IMR-90 (cell line): ENCODE measurements at regions not wholly inside any gene's neighbourhood (a gene's known extent, or its start where the extent isn't known, plus 50 kb on each side); places are given as distances from the start of the nearest gene placed in this dataset.
A peak's percentile ranks its signal among the peaks of the same experiment; 100 is the strongest.

Source experiments
- ATAC-seq: fragments of 200-7000 bp; cut with Tn5 transposase; 2 replicates; pipeline ENCODE4 v1.9.1; 2020; ENCODE audit warnings: low read depth, mild to moderate bottlenecking, moderate library complexity
- BruUV-seq: library from RNA; stranded (reverse); fragments of 400-500 nt; replicated peaks from 2 replicates; lab custom pipeline; 2021; lab: Mats Ljungman, UMichigan
- CTCF ChIA-PET: fragments of 300-600 bp; formaldehyde crosslinking; extraction: SDS; loops from one replicate; lab custom pipeline; 2021; ENCODE audit warnings: antibody characterized with exemption; lab: Yijun Ruan, JAX
- POLR2A ChIA-PET: fragments of 300-600 bp; sonication (Branson Sonifier 250); formaldehyde crosslinking; loops from one replicate; lab custom pipeline; 2022; ENCODE audit warnings: antibody characterized with exemption; ENCODE audit not compliant: unreplicated experiment; lab: Charles Lee
- DNase-seq: peaks from one replicate; pipeline ENCODE4 v3.0.0; 2013
- H2AFZ ChIP-seq: replicated peaks from 2 replicates; pipeline ENCODE3; 2013; ENCODE audit warnings: low read length, mild to moderate bottlenecking; ENCODE audit not compliant: poor library complexity
- H2AK5ac ChIP-seq: 2 replicates; pipeline ENCODE4 v1.6.1; 2013; ENCODE audit warnings: low read depth, low read length, inconsistent platforms
- H2AK9ac ChIP-seq: replicated peaks from 2 replicates; pipeline ENCODE3; 2013; ENCODE audit warnings: mild to moderate bottlenecking, low read depth, low read length, moderate library complexity; ENCODE audit not compliant: poor library complexity
- H2BK120ac ChIP-seq: 2 replicates; pipeline ENCODE4 v1.6.1; 2013; ENCODE audit warnings: low read depth, low read length, inconsistent platforms
- H2BK15ac ChIP-seq: 3 replicates; pipeline ENCODE4 v1.6.1; 2013; ENCODE audit warnings: low read depth, low read length, inconsistent platforms
- H2BK20ac ChIP-seq: 2 replicates; pipeline ENCODE4 v1.6.1; 2013; ENCODE audit warnings: low read depth, mild to moderate bottlenecking, inconsistent platforms, low read length, moderate library complexity
- H2BK5ac ChIP-seq: 2 replicates; pipeline ENCODE4 v1.6.1; 2013; ENCODE audit warnings: mild to moderate bottlenecking, low read depth, low read length, inconsistent platforms; ENCODE audit not compliant: poor library complexity, severe bottlenecking
- H3K14ac ChIP-seq: replicated peaks from 2 replicates; pipeline ENCODE4 v1.6.1; 2013; ENCODE audit warnings: low read depth, low read length, inconsistent platforms
- H3K18ac ChIP-seq: 2 replicates; pipeline ENCODE4 v1.6.1; 2013; ENCODE audit warnings: low read depth, low read length, control low read depth
- H3K23ac ChIP-seq: 2 replicates; pipeline ENCODE4 v1.6.1; 2013; ENCODE audit warnings: low read depth, low read length, inconsistent platforms
- H3K27ac ChIP-seq: 2 replicates; pipeline ENCODE4 v1.5.1; 2013; ENCODE audit warnings: mild to moderate bottlenecking, control low read depth, low read length; ENCODE audit not compliant: insufficient read depth
- H3K27me3 ChIP-seq: 2 replicates; pipeline ENCODE4 v1.6.1; 2013; ENCODE audit warnings: low read length; ENCODE audit not compliant: control insufficient read depth, insufficient read depth
- H3K36me3 ChIP-seq: 2 replicates; pipeline ENCODE4 v1.6.1; 2013; ENCODE audit warnings: low read length, mixed read lengths; ENCODE audit not compliant: control insufficient read depth, insufficient read depth
- H3K4ac ChIP-seq: 2 replicates; pipeline ENCODE4 v1.6.1; 2013; ENCODE audit warnings: low read depth, low read length, inconsistent platforms
- H3K4me1 ChIP-seq: 2 replicates; pipeline ENCODE4 v1.6.1; 2013; ENCODE audit warnings: low read length, mixed read lengths; ENCODE audit not compliant: control insufficient read depth, insufficient read depth
- H3K4me2 ChIP-seq: 2 replicates; pipeline ENCODE4 v1.6.1; 2013; ENCODE audit warnings: low read depth, mild to moderate bottlenecking, control low read depth, low read length, moderate library complexity
- H3K4me3 ChIP-seq: 2 replicates; pipeline ENCODE4 v1.5.1; 2013; ENCODE audit warnings: low read depth, mild to moderate bottlenecking, control low read depth, low read length, moderate library complexity; ENCODE audit not compliant: insufficient read depth
- H3K56ac ChIP-seq: 2 replicates; pipeline ENCODE4 v1.6.1; 2013; ENCODE audit warnings: low read length, inconsistent platforms; ENCODE audit not compliant: insufficient read depth; ENCODE audit errors: extremely low read depth
- H3K79me1 ChIP-seq, 2 experiments: 2 replicates each; pipeline ENCODE4 v1.6.1; 2013; ENCODE audit warnings: low read length in 2 of 2, inconsistent platforms in 1 of 2, low read depth in 1 of 2
- H3K9ac ChIP-seq: 2 replicates; pipeline ENCODE4 v1.6.1; 2013; ENCODE audit warnings: low read depth, low read length, control low read depth
- H3K9me1 ChIP-seq: 2 replicates; pipeline ENCODE4 v1.6.1; 2013; ENCODE audit warnings: low read length, inconsistent platforms; ENCODE audit not compliant: insufficient read depth
- H3K9me3 ChIP-seq: 2 replicates; pipeline ENCODE4 v1.6.1; 2013; ENCODE audit warnings: low read length; ENCODE audit not compliant: control insufficient read depth, insufficient read depth
- H4K20me1 ChIP-seq: 2 replicates; pipeline ENCODE4 v1.6.1; 2013; ENCODE audit warnings: low read length, inconsistent platforms; ENCODE audit not compliant: insufficient read depth
- H4K5ac ChIP-seq: 2 replicates; pipeline ENCODE4 v1.6.1; 2013; ENCODE audit warnings: mild to moderate bottlenecking, low read depth, low read length, control low read depth
- H4K8ac ChIP-seq, 2 experiments: 2 replicates each; pipeline ENCODE4 v1.6.1; 2013; ENCODE audit warnings: low read depth in 2 of 2, low read length in 2 of 2, control low read depth in 1 of 2, inconsistent platforms in 1 of 2
- H4K91ac ChIP-seq: 2 replicates; pipeline ENCODE4 v1.6.1; 2013; ENCODE audit warnings: low read depth, low read length, inconsistent platforms; ENCODE audit not compliant: insufficient read depth
- BHLHE40 ChIP-seq: fragments of 150-350 bp; IDR thresholded peaks from 2 replicates; pipeline ENCODE4 v1.6.1; 2016; ENCODE audit warnings: mild to moderate bottlenecking, low read depth, low read length
- CEBPB ChIP-seq: IDR thresholded peaks from 2 replicates; pipeline ENCODE4 v1.6.1; 2012; ENCODE audit warnings: low read depth, low read length, improper control_type of control experiment
- FOS ChIP-seq: fragments of 150-350 bp; IDR thresholded peaks from 2 replicates; pipeline ENCODE4 v1.6.1; 2016; ENCODE audit warnings: low read depth, low read length
- MAFK ChIP-seq: IDR thresholded peaks from 2 replicates; pipeline ENCODE4 v1.6.1; 2012; ENCODE audit warnings: low read depth, low read length, improper control_type of control experiment
- MAZ ChIP-seq: IDR thresholded peaks from 2 replicates; pipeline ENCODE4 v1.6.1; 2012; ENCODE audit warnings: low read depth, mild to moderate bottlenecking, low read length, improper control_type of control experiment, moderate library complexity, borderline replicate concordance
- MXI1 ChIP-seq: IDR thresholded peaks from 2 replicates; pipeline ENCODE4 v1.6.1; 2012; ENCODE audit warnings: low read depth, mild to moderate bottlenecking, low read length, moderate library complexity, borderline replicate concordance
- NFE2L2 ChIP-seq: fragments of 150-350 bp; IDR thresholded peaks from 2 replicates; pipeline ENCODE4 v1.6.1; 2016; ENCODE audit warnings: low read depth, mild to moderate bottlenecking, low read length
- RAD21 ChIP-seq: IDR thresholded peaks from 2 replicates; pipeline ENCODE4 v1.6.1; 2012; ENCODE audit warnings: low read length, improper control_type of control experiment
- RCOR1 ChIP-seq: IDR thresholded peaks from 2 replicates; pipeline ENCODE4 v1.6.1; 2012; ENCODE audit warnings: mild to moderate bottlenecking, low read length, improper control_type of control experiment; ENCODE audit not compliant: insufficient replicate concordance
- RFX5 ChIP-seq: IDR thresholded peaks from 2 replicates; pipeline ENCODE4 v1.8.0; 2012; ENCODE audit warnings: low read depth, mild to moderate bottlenecking, low read length, moderate library complexity
- SMC3 ChIP-seq: fragments of 150-350 bp; IDR thresholded peaks from 2 replicates; pipeline ENCODE4 v1.6.1; 2016; ENCODE audit warnings: low read depth, mild to moderate bottlenecking, antibody characterized with exemption, low read length, moderate library complexity
- dilution Hi-C: fragments of 300-500 bp; cut with HindIII; formaldehyde crosslinking; loops from one replicate; pipeline ENCODE4 v1.14.3; 2018; ENCODE audit warnings: low sequenced_read_pairs; ENCODE audit not compliant: unreplicated experiment
- in situ Hi-C: fragments of 300-500 bp; cut with MboI; formaldehyde crosslinking; loops from 3 replicates; pipeline ENCODE4 v1.14.3; 2019; ENCODE audit warnings: low sequenced_read_pairs, inconsistent platforms, mixed read lengths
- intact Hi-C: fragments of 100-400 bp; cut with micrococcal nuclease; formaldehyde crosslinking; loops from 2 replicates; pipeline ENCODE4 v1.10.0; 2022
- TF ChIP-seq, protein P1 (sequence below): conservative IDR thresholded peaks from 2 replicates; pipeline ENCODE4 v1.5.1; 2012; ENCODE audit warnings: mild to moderate bottlenecking, low read depth, low read length, improper control_type of control experiment
- TF ChIP-seq, protein P2 (sequence below): fragments of 150-350 bp; IDR thresholded peaks from 2 replicates; pipeline ENCODE4 v1.6.1; 2017; ENCODE audit warnings: mild to moderate bottlenecking, antibody characterized with exemption, low read length, low read depth

DNA sequence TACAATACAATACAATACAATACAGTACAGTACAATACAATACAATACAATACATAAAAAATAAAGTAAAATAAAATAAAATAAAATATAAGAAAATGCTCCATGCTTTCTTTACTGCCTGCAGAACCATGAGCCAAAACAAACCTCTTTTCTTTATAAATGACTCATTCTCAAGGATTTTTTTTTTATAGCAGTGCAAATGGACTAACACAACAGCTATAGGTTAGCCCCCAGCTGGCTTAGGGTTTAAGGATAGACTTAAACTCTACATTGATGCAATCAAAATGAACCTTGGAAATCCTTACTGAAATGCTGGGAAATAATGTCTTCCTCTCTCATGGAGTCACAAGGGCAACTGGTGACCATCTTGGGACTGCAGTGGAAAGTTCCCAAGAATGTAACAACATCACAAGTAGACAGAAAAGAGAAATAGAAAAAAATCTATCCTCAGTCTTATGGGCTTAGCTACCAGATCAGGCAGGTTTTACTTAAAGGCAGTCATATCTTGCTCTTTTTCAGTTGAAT, 348.9 kb downstream of the ARL4A start:
- no peak overlapping the region for H3K9ac ChIP-seq
- peak overlapping the region in 1 of 2 experiments; percentile 84; a peak in 2 of 4 replicates for H4K8ac ChIP-seq
- H3K4me1 ChIP-seq, result peaks cover 7% of the 10 kb centered on the region
- BruUV-seq, result no TSS peak
- peak overlapping the region; percentile 90; the same call in 1 of the 2 replicates for H4K5ac ChIP-seq
- H2BK5ac ChIP-seq, result peak overlapping the region; percentile 82
- H3K27me3 ChIP-seq, result no peaks in the 10 kb centered on the region
- H2AK9ac ChIP-seq, result no peak overlapping the region
- no peaks in the 10 kb centered on the region for H3K79me1 ChIP-seq
- ChIA-PET POLR2A (no interaction called here), CTCF (no interaction called here)
- no peak overlapping the region for H3K4me3 ChIP-seq
- peak overlapping the region; percentile 46; the same call in 1 of the 2 replicates for H3K23ac ChIP-seq
- peak overlapping the region; percentile 54 for H3K14ac ChIP-seq
- intact Hi-C loops, result loop anchor here (2.0 to 5.0 kb wide), 2 partner anchors 41 to 350 kb away; partner anchors contain the start of gene ARL4A
- ATAC-seq (no peak), DNase-seq (peak; percentile 62)
- dilution Hi-C loops, result no loop called here
- peak overlapping the region; percentile 46; the same call in 1 of the 2 replicates for H3K56ac ChIP-seq
- H3K18ac ChIP-seq, result peak overlapping the region; percentile 97; the same call in 1 of the 2 replicates
- peak overlapping the region; percentile 70 for H3K27ac ChIP-seq
- in situ Hi-C loops, result no loop called here
- H3K4me2 ChIP-seq, result no peak overlapping the region
- H4K20me1 ChIP-seq, result no peaks in the 10 kb centered on the region
- H3K9me1 ChIP-seq, result peaks cover 2% of the 10 kb centered on the region
- peak overlapping the region; percentile 43; the same call in 1 of the 3 replicates for H2BK15ac ChIP-seq
- H3K4ac ChIP-seq, result peak overlapping the region; percentile 73
- H4K91ac ChIP-seq, result peak overlapping the region; percentile 75; the same call in 1 of the 2 replicates
- peak overlapping the region; percentile 84 for H2BK20ac ChIP-seq
- no peak for TF ChIP-seq RFX5
- no peak for TF ChIP-seq RCOR1
- no peak for TF ChIP-seq SMC3
- TF ChIP-seq FOS, result no peak
- no peak for TF ChIP-seq MAZ
- TF ChIP-seq, protein P1, sequence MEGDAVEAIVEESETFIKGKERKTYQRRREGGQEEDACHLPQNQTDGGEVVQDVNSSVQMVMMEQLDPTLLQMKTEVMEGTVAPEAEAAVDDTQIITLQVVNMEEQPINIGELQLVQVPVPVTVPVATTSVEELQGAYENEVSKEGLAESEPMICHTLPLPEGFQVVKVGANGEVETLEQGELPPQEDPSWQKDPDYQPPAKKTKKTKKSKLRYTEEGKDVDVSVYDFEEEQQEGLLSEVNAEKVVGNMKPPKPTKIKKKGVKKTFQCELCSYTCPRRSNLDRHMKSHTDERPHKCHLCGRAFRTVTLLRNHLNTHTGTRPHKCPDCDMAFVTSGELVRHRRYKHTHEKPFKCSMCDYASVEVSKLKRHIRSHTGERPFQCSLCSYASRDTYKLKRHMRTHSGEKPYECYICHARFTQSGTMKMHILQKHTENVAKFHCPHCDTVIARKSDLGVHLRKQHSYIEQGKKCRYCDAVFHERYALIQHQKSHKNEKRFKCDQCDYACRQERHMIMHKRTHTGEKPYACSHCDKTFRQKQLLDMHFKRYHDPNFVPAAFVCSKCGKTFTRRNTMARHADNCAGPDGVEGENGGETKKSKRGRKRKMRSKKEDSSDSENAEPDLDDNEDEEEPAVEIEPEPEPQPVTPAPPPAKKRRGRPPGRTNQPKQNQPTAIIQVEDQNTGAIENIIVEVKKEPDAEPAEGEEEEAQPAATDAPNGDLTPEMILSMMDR, result no peak
- TF ChIP-seq MXI1, result no peak
- no peak for TF ChIP-seq BHLHE40
- TF ChIP-seq NFE2L2, result no peak
- no peak for TF ChIP-seq MAFK
- TF ChIP-seq, protein P2, sequence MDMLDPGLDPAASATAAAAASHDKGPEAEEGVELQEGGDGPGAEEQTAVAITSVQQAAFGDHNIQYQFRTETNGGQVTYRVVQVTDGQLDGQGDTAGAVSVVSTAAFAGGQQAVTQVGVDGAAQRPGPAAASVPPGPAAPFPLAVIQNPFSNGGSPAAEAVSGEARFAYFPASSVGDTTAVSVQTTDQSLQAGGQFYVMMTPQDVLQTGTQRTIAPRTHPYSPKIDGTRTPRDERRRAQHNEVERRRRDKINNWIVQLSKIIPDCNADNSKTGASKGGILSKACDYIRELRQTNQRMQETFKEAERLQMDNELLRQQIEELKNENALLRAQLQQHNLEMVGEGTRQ, result no peak
- TF ChIP-seq CEBPB, result no peak
- TF ChIP-seq RAD21, result no peak
- peaks cover 2% of the 10 kb centered on the region for H3K9me3 ChIP-seq
- H2AK5ac ChIP-seq, result peak overlapping the region; percentile 70
- no peaks in the 10 kb centered on the region for H3K36me3 ChIP-seq
- H2BK120ac ChIP-seq, result peak overlapping the region; percentile 86
- H2AFZ ChIP-seq, result no peak overlapping the region
